HCT116 (cell line): ENCODE measurements at regions not wholly inside any gene's neighbourhood (a gene's known extent, or its start where the extent isn't known, plus 50 kb on each side); places are given as distances from the start of the nearest gene placed in this dataset.

Source experiments
- ATAC-seq: fragments of 200-7000 bp; cut with Tn5 transposase; 2 replicates; pipeline ENCODE4 v1.9.1; 2020; ENCODE audit warnings: mild to moderate bottlenecking, moderate library complexity
- BruUV-seq: library from RNA; stranded (reverse); fragments of 400-500 nt; replicated peaks from 2 replicates; lab custom pipeline; 2021; lab: Mats Ljungman, UMichigan
- CTCF ChIA-PET: fragments of 300-600 bp; sonication (Branson Sonifier 250); formaldehyde crosslinking; loops from one replicate; lab custom pipeline; 2021; ENCODE audit warnings: antibody characterized with exemption; lab: Charles Lee
- POLR2A ChIA-PET: fragments of 300-600, 350-600 bp; sonication (Branson Sonifier 250); formaldehyde crosslinking; loops from one replicate; lab custom pipeline; 2021; ENCODE audit warnings: antibody characterized with exemption; lab: Charles Lee
- RAD21 ChIA-PET, 2 experiments: fragments of 300-600 bp; sonication (Branson Sonifier 250); formaldehyde crosslinking; loops; one replicate each; lab custom pipeline; 2023; ENCODE audit warnings: low total read pairs in 2 of 2; ENCODE audit not compliant: uncharacterized antibody in 2 of 2, unreplicated experiment in 2 of 2, low non-redundant PET in 1 of 2; lab: Charles Lee
- DNase-seq: peaks from one replicate; pipeline ENCODE4 v3.0.0-alpha.2; 2010; ENCODE audit warnings: low read depth, low spot score
- H2AFZ ChIP-seq: fragments of 200-600 bp; shearing (Covaris generic), sonication (generic); 2 replicates; pipeline ENCODE4 v1.6.1; 2017; ENCODE audit warnings: low read depth, mixed run types, mixed read lengths, antibody characterized with exemption, low read length; ENCODE audit not compliant: poor library complexity, severe bottlenecking
- H3K27ac ChIP-seq: 2 replicates; pipeline ENCODE4 v1.5.1; 2012; ENCODE audit warnings: low read depth, low read length
- H3K27me3 ChIP-seq: fragments of 200-600 bp; sonication (generic); 2 replicates; pipeline ENCODE4 v1.6.1; 2016; ENCODE audit warnings: mixed run types, low read length, mixed read lengths; ENCODE audit not compliant: insufficient read depth
- H3K36me3 ChIP-seq, 2 experiments: fragments of 200-500 bp in 1 of 2; fragments of 200-600 bp in 1 of 2; sonication (Bioruptor generic) in 1 of 2; sonication (generic) in 1 of 2; 2 replicates each; pipeline versions ENCODE4 v1.5.1 to v1.6.1; 2014 to 2016; ENCODE audit warnings: low read length in 2 of 2, inconsistent platforms in 1 of 2, mixed read lengths in 1 of 2, mixed run types in 1 of 2; ENCODE audit not compliant: insufficient read depth in 2 of 2, control insufficient read depth in 1 of 2
- H3K4me1 ChIP-seq, 2 experiments: fragments of 200-600 bp in 1 of 2; sonication (generic) in 1 of 2; 2 replicates each; pipeline versions ENCODE4 v1.5.1 to v1.6.1; 2012 to 2017; ENCODE audit warnings: low read length in 2 of 2, inconsistent platforms in 1 of 2, mild to moderate bottlenecking in 1 of 2, mixed read lengths in 1 of 2, mixed run types in 1 of 2, moderate library complexity in 1 of 2; ENCODE audit not compliant: insufficient read depth in 2 of 2, control insufficient read depth in 1 of 2
- H3K4me2 ChIP-seq: fragments of 200-600 bp; sonication (generic); 2 replicates; pipeline ENCODE4 v1.6.1; 2017; ENCODE audit warnings: mixed run types, low read length, mixed read lengths
- H3K4me3 ChIP-seq, 2 experiments: fragments of 200-600 bp in 1 of 2; sonication (generic) in 1 of 2; replicated peaks in 1 of 2; 2 replicates each; pipeline ENCODE4 v1.5.1; 2011 to 2016; ENCODE audit warnings: low read length in 2 of 2, control low read depth in 1 of 2, low read depth in 1 of 2, mild to moderate bottlenecking in 1 of 2, mixed read lengths in 1 of 2, mixed run types in 1 of 2
- H3K79me2 ChIP-seq: fragments of 200-600 bp; sonication (generic); 2 replicates; pipeline ENCODE4 v1.6.1; 2017; ENCODE audit warnings: mild to moderate bottlenecking, mixed run types, low read length, moderate library complexity, mixed read lengths; ENCODE audit not compliant: insufficient read depth
- H3K9ac ChIP-seq: fragments of 200-600 bp; sonication (generic); 2 replicates; pipeline ENCODE4 v1.6.1; 2016; ENCODE audit warnings: low read length, mixed read lengths
- H3K9me2 ChIP-seq: fragments of 200-600 bp; sonication (generic), shearing (Covaris generic); 2 replicates; pipeline ENCODE4 v1.6.1; 2017; ENCODE audit warnings: mixed run types, mild to moderate bottlenecking, moderate library complexity; ENCODE audit not compliant: insufficient read depth
- H3K9me3 ChIP-seq, 2 experiments: fragments of 200-500 bp in 1 of 2; fragments of 200-600 bp in 1 of 2; sonication (Bioruptor generic) in 1 of 2; sonication (generic) in 1 of 2; 2 replicates each; pipeline ENCODE4 v1.6.1; 2014 to 2017; ENCODE audit warnings: low read length in 2 of 2, mixed read lengths in 2 of 2, inconsistent platforms in 1 of 2, low read depth in 1 of 2, mild to moderate bottlenecking in 1 of 2, mixed run types in 1 of 2, moderate library complexity in 1 of 2; ENCODE audit not compliant: control insufficient read depth in 1 of 2, insufficient read depth in 1 of 2
- H4K20me1 ChIP-seq: fragments of 200-600 bp; sonication (generic), shearing (Covaris generic); 2 replicates; pipeline ENCODE4 v1.6.1; 2017; ENCODE audit warnings: mixed run types, mild to moderate bottlenecking, moderate library complexity; ENCODE audit not compliant: insufficient read depth
- CEBPB ChIP-seq: IDR thresholded peaks from 2 replicates; pipeline ENCODE4 v1.6.1; 2012; ENCODE audit warnings: low read depth
- EGR1 ChIP-seq: IDR thresholded peaks from 2 replicates; pipeline ENCODE4 v1.6.1; 2012; ENCODE audit warnings: low read depth
- ELF1 ChIP-seq: IDR thresholded peaks from 2 replicates; pipeline ENCODE4 v1.6.1; 2012; ENCODE audit warnings: low read depth, borderline replicate concordance
- EZH2 ChIP-seq: fragments of 200-600 bp; sonication (generic); IDR thresholded peaks from 2 replicates; pipeline ENCODE4 v1.6.1; 2017; ENCODE audit warnings: antibody characterized with exemption, mixed run types
- EZH2phosphoT487 ChIP-seq: fragments of 200-600 bp; IDR thresholded peaks from 2 replicates; pipeline ENCODE4 v1.6.1; 2018; ENCODE audit warnings: antibody characterized with exemption, borderline replicate concordance
- JUND ChIP-seq: IDR thresholded peaks from 2 replicates; pipeline ENCODE4 v1.6.1; 2012
- POLR2A ChIP-seq: IDR thresholded peaks from 2 replicates; pipeline ENCODE4 v1.7.0; 2011; ENCODE audit warnings: borderline replicate concordance; ENCODE audit not compliant: insufficient read depth, insufficient read length; ENCODE audit errors: extremely low read depth
- POLR2AphosphoS5 ChIP-seq: IDR thresholded peaks from 2 replicates; pipeline ENCODE4 v1.6.1; 2011; ENCODE audit warnings: mild to moderate bottlenecking, low read depth, low read length, moderate library complexity
- RAD21 ChIP-seq: IDR thresholded peaks from 2 replicates; pipeline ENCODE4 v1.6.1; 2012; ENCODE audit warnings: low read depth, mild to moderate bottlenecking
- SIN3A ChIP-seq: IDR thresholded peaks from 2 replicates; pipeline ENCODE4 v1.6.1; 2012; ENCODE audit warnings: low read depth
- SRF ChIP-seq: IDR thresholded peaks from 2 replicates; pipeline ENCODE4 v1.6.1; 2012; ENCODE audit warnings: low read depth
- YY1 ChIP-seq: IDR thresholded peaks from 2 replicates; pipeline ENCODE4 v1.6.1; 2011; ENCODE audit warnings: low read length, low read depth, moderate library complexity, mild to moderate bottlenecking; ENCODE audit not compliant: insufficient replicate concordance; ENCODE audit errors: extremely low read depth
- ZNF274 ChIP-seq: fragments of 200-500 bp; sonication (Bioruptor generic); IDR thresholded peaks from 2 replicates; pipeline ENCODE4 v1.6.1; 2014; ENCODE audit warnings: mild to moderate bottlenecking, low read depth, low read length, inconsistent platforms
- intact Hi-C: fragments of 100-400 bp; cut with micrococcal nuclease; formaldehyde crosslinking; loops from 2 replicates; pipeline ENCODE4 v1.10.0; 2022
- TF ChIP-seq, protein P1 (sequence below): IDR thresholded peaks from 2 replicates; pipeline ENCODE4 v1.6.1; 2012
- TF ChIP-seq, protein P2 (sequence below), 3 experiments: fragments of 200-600 bp in 1 of 3; sonication (generic) in 1 of 3; IDR thresholded peaks in 2 of 3; conservative IDR thresholded peaks in 1 of 3; 2 replicates each; pipeline ENCODE4 v1.5.1; 2012 to 2017; ENCODE audit warnings: low read depth in 2 of 3, low read length in 2 of 3, antibody characterized with exemption in 1 of 3, borderline replicate concordance in 1 of 3, control low read depth in 1 of 3, mild to moderate bottlenecking in 1 of 3, mixed read lengths in 1 of 3, mixed run types in 1 of 3, moderate library complexity in 1 of 3; ENCODE audit not compliant: insufficient read depth in 1 of 3
- TF ChIP-seq, protein P3 (sequence below): IDR thresholded peaks from 2 replicates; pipeline ENCODE4 v1.6.1; 2012
- TF ChIP-seq, protein P4 (sequence below): IDR thresholded peaks from 2 replicates; pipeline ENCODE4 v1.6.1; 2011; ENCODE audit warnings: mild to moderate bottlenecking, low read length, moderate library complexity; ENCODE audit not compliant: insufficient replicate concordance; ENCODE audit errors: extremely low read depth

DNA sequence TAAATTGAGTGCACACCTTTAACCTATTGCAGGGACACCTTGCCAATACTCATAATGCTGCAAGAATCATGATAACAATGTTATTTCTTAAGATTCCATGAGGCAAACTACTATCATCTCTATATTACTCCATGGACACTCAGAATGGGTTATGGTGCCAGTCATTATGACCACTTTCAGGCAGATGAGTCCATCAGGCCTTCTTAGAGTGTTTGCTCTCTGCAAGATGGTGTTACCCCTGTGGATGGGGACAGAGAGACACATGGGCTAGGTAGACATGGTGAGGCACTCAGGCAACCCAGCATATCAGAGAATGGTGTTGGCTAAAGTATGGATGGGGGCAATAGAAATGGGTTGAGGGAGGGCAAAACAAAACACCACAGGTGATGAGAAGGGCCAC is 59.7 kb downstream of the XCL2 start:
- POLR2A ChIA-PET = no interaction called here
- Histone ChIP-seq H2AFZ (no peak overlapping the region), H3K9ac (no peak overlapping the region), H3K9me2 (no peaks in the 10 kb centered on the region), H3K27ac (no peak overlapping the region), H3K9me3 (no peaks in the 10 kb centered on the region), H3K4me3 (no peak overlapping the region), H3K79me2 (no peaks in the 10 kb centered on the region), H3K4me1 (no peaks in the 10 kb centered on the region), H4K20me1 (no peaks in the 10 kb centered on the region), H3K4me2 (no peak overlapping the region), H3K27me3 (no peaks in the 10 kb centered on the region), H3K36me3 (no peaks in the 10 kb centered on the region)
- TF ChIP-seq JUND = no peak
- TF ChIP-seq, protein P1, sequence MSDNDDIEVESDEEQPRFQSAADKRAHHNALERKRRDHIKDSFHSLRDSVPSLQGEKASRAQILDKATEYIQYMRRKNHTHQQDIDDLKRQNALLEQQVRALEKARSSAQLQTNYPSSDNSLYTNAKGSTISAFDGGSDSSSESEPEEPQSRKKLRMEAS = no peak
- TF ChIP-seq, protein P2, sequence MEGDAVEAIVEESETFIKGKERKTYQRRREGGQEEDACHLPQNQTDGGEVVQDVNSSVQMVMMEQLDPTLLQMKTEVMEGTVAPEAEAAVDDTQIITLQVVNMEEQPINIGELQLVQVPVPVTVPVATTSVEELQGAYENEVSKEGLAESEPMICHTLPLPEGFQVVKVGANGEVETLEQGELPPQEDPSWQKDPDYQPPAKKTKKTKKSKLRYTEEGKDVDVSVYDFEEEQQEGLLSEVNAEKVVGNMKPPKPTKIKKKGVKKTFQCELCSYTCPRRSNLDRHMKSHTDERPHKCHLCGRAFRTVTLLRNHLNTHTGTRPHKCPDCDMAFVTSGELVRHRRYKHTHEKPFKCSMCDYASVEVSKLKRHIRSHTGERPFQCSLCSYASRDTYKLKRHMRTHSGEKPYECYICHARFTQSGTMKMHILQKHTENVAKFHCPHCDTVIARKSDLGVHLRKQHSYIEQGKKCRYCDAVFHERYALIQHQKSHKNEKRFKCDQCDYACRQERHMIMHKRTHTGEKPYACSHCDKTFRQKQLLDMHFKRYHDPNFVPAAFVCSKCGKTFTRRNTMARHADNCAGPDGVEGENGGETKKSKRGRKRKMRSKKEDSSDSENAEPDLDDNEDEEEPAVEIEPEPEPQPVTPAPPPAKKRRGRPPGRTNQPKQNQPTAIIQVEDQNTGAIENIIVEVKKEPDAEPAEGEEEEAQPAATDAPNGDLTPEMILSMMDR (IDR thresholded peaks at IDR 0.05 in 2 of 3, conservative IDR thresholded peaks at IDR 0.05 in 1 of 3; ENCODE audit: borderline replicate concordance in 1 of 3, insufficient read depth in 1 of 3, low read depth in 2 of 3, low read length in 2 of 3) = no peak
- TF ChIP-seq POLR2A = no peak
- no peak for TF ChIP-seq YY1
- no peak for TF ChIP-seq EGR1
- no peak for TF ChIP-seq EZH2
- TF ChIP-seq EZH2phosphoT487 = no peak
- no peak for DNase-seq
- RAD21 ChIA-PET = no interaction called here
- ATAC-seq = no peak
- intact Hi-C loops = no loop called here
- CTCF ChIA-PET = no interaction called here
- no TSS peak for BruUV-seq

DNA sequence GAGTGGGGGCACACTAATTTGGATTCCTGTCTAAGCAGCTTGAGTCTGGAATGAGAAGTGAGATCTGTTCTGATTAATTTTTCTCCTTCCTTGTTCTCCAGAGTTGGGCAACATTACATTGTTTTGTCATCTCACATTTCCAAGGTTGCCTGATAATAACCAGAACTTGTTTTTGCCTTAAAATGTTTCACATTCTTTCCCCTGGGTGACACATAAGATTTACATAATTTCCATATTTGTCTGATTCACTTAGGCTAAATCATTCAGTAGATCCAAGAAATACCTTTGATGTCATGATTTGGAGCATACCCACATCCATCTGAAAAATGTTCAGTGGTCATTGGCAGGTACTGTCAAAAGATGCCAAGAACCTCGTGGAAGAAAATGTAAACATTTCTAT is 60.3 kb downstream of the XCL2 start:
- ATAC-seq (no peak), DNase-seq (no peak)
- Histone ChIP-seq H3K4me1 (no peaks in the 10 kb centered on the region), H3K9ac (no peak overlapping the region), H3K4me3 (no peak overlapping the region), H3K27me3 (no peaks in the 10 kb centered on the region), H3K79me2 (no peaks in the 10 kb centered on the region), H3K9me2 (no peaks in the 10 kb centered on the region), H3K36me3 (no peaks in the 10 kb centered on the region), H4K20me1 (no peaks in the 10 kb centered on the region), H3K27ac (no peak overlapping the region), H3K9me3 (no peaks in the 10 kb centered on the region), H3K4me2 (no peak overlapping the region), H2AFZ (no peak overlapping the region)
- CTCF ChIA-PET = no interaction called here
- BruUV-seq = no TSS peak
- RAD21 ChIA-PET = no interaction called here
- POLR2A ChIA-PET = no interaction called here
- intact Hi-C loops = no loop called here
- TF ChIP-seq YY1 (no peak), CEBPB (no peak), EZH2phosphoT487 (no peak), ZNF274 (no peak), EGR1 (no peak), RAD21 (no peak), EZH2 (no peak), SRF (no peak), ELF1 (no peak), SIN3A (no peak), POLR2AphosphoS5 (no peak)
- TF ChIP-seq, protein P3, sequence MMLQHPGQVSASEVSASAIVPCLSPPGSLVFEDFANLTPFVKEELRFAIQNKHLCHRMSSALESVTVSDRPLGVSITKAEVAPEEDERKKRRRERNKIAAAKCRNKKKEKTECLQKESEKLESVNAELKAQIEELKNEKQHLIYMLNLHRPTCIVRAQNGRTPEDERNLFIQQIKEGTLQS = no peak
- TF ChIP-seq, protein P4, sequence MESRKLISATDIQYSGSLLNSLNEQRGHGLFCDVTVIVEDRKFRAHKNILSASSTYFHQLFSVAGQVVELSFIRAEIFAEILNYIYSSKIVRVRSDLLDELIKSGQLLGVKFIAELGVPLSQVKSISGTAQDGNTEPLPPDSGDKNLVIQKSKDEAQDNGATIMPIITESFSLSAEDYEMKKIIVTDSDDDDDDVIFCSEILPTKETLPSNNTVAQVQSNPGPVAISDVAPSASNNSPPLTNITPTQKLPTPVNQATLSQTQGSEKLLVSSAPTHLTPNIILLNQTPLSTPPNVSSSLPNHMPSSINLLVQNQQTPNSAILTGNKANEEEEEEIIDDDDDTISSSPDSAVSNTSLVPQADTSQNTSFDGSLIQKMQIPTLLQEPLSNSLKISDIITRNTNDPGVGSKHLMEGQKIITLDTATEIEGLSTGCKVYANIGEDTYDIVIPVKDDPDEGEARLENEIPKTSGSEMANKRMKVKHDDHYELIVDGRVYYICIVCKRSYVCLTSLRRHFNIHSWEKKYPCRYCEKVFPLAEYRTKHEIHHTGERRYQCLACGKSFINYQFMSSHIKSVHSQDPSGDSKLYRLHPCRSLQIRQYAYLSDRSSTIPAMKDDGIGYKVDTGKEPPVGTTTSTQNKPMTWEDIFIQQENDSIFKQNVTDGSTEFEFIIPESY = no peak
- TF ChIP-seq, protein P1 = no peak
